ENCODE measurements at regions not wholly inside any gene's neighbourhood (a gene's known extent, or its start where the extent isn't known, plus 50 kb on each side); places are given as distances from the start of the nearest gene placed in this dataset.

DNA sequence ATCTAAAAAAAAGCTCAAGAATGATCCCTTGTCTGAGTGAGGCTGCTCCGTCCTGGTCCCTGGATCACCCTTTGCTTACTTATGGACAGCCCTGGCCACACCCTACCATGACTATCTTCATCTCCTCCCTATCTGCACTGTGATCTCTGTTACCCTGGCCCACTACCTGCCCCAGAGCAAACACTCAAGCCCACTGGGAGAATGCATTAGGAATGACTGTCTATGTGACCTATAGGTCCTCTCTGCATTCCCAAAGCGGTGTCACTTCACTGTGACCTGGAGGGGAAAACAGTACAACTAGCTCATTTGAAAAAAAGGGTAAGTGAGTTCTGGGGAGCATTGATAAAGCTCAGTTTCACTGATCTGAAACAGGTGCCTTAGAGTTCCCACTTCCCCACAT is 86.4 kb upstream of the FOXP4 start:
- peaks cover 0 to 8% of the 10 kb centered on the region in 2 donors for H3K4me1 Mint-ChIP-seq
- TF ChIP-seq, protein P1, sequence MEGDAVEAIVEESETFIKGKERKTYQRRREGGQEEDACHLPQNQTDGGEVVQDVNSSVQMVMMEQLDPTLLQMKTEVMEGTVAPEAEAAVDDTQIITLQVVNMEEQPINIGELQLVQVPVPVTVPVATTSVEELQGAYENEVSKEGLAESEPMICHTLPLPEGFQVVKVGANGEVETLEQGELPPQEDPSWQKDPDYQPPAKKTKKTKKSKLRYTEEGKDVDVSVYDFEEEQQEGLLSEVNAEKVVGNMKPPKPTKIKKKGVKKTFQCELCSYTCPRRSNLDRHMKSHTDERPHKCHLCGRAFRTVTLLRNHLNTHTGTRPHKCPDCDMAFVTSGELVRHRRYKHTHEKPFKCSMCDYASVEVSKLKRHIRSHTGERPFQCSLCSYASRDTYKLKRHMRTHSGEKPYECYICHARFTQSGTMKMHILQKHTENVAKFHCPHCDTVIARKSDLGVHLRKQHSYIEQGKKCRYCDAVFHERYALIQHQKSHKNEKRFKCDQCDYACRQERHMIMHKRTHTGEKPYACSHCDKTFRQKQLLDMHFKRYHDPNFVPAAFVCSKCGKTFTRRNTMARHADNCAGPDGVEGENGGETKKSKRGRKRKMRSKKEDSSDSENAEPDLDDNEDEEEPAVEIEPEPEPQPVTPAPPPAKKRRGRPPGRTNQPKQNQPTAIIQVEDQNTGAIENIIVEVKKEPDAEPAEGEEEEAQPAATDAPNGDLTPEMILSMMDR (IDR thresholded peaks at IDR 0.05): no peak
- H3K9me3 Mint-ChIP-seq: no peaks in the 10 kb centered on the region
- 98% methylated on average over 2 of the region's 2 CpGs for WGBS (ENCODE audit: insufficient coverage)
- no peaks in the 10 kb centered on the region for H3K4me1 ChIP-seq (ENCODE audit: control insufficient read depth, insufficient read depth, low read length)
- no peak overlapping the region for H3K27ac Mint-ChIP-seq
- H3K27ac ChIP-seq (ENCODE audit: low read length): no peak overlapping the region
- H3K9me3 ChIP-seq (ENCODE audit: control insufficient read depth, insufficient read depth, low read length): no peaks in the 10 kb centered on the region
- no peaks in the 10 kb centered on the region for H3K36me3 ChIP-seq (ENCODE audit: control insufficient read depth, insufficient read depth, low read length)
- H3K4me3 ChIP-seq (ENCODE audit: low read length): no peak overlapping the region
- ATAC-seq (no peak), DNase-seq (no peak)
- no peak overlapping the region for H3K4me3 Mint-ChIP-seq
- peaks cover 41 to 42% of the 10 kb centered on the region in 2 donors for H3K27me3 Mint-ChIP-seq (ENCODE audit: low read depth in 2 of 2)
- no peaks in the 10 kb centered on the region for H3K36me3 Mint-ChIP-seq
- H3K27me3 ChIP-seq (ENCODE audit: control insufficient read depth, insufficient read depth, low read length): no peaks in the 10 kb centered on the region
- intact Hi-C loops (cut with micrococcal nuclease): no loop called here

DNA sequence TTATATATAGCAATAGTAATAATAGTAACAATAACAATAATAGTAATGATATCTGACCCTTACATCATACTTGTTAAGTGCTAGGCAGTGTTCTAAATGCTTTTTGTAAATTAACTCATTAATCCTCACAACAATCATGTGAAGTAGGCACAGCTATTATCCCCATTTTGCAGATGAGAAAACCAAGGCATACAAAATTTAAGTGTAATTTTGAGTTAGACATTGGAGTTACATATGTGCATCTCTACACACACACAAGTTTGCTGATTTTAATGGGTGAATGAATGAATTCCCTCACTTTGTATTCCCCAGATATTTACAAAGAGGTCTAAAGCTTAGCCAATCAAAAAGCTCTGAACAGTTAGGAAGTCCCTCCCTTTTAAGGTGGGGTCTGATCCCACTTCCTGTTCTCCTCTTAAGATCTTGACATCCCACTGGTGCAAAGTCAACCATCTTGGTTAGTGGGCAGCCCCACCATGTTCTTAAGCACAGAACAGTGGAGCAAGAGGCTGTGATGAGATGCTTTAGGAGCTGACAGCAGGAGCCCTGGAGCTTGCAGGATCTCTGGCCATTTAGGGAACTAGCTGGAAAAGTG is 85.3 kb upstream of the FOXP4 start:
- H3K4me3 ChIP-seq (ENCODE audit: low read length): no peak overlapping the region
- no peaks in the 10 kb centered on the region for H3K27me3 ChIP-seq (ENCODE audit: control insufficient read depth, insufficient read depth, low read length)
- Mint-ChIP-seq H3K27me3 (ENCODE audit: low read depth in 2 of 2) (peaks cover 50 to 51% of the 10 kb centered on the region in 2 donors), H3K4me3 (no peak overlapping the region), H3K27ac (no peak overlapping the region), H3K9me3 (no peaks in the 10 kb centered on the region), H3K36me3 (no peaks in the 10 kb centered on the region), H3K4me1 (peaks cover 0 to 8% of the 10 kb centered on the region in 2 donors)
- intact Hi-C loops (cut with micrococcal nuclease): no loop called here
- no peaks in the 10 kb centered on the region for H3K9me3 ChIP-seq (ENCODE audit: control insufficient read depth, insufficient read depth, low read length)
- no peak for ATAC-seq
- TF ChIP-seq, protein P1 (IDR thresholded peaks at IDR 0.05): no peak
- H3K27ac ChIP-seq (ENCODE audit: low read length): no peak overlapping the region
- H3K36me3 ChIP-seq (ENCODE audit: control insufficient read depth, insufficient read depth, low read length): no peaks in the 10 kb centered on the region
- H3K4me1 ChIP-seq (ENCODE audit: control insufficient read depth, insufficient read depth, low read length): no peaks in the 10 kb centered on the region
- DNase-seq: no peak

DNA sequence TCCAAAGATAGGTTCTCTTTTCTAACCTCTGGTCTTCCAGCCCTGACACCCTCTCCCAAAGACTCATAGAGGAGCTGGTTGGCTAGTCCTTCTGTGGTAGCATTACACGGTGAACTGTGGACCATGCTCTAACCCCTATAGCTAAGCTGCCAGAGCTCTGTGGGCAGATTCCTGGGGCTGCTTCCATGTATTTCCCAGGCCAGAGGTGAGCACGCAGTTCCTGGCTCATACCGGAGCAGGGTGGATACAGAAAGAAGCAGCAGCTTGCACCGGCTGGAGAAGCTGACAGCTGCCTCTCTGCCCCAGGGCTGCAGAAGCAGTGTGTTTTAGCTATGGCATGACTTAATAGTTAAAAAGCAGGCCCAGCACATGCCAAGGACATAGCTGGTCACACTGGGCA is 84.1 kb upstream of the FOXP4 start:
- H3K4me1 Mint-ChIP-seq: peaks cover 0 to 8% of the 10 kb centered on the region in 2 donors
- no peaks in the 10 kb centered on the region for H3K9me3 Mint-ChIP-seq
- H3K36me3 ChIP-seq (ENCODE audit: control insufficient read depth, insufficient read depth, low read length): no peaks in the 10 kb centered on the region
- TF ChIP-seq, protein P1 (IDR thresholded peaks at IDR 0.05): no peak
- ATAC-seq (no peak), DNase-seq (no peak)
- H3K4me1 ChIP-seq (ENCODE audit: control insufficient read depth, insufficient read depth, low read length): no peaks in the 10 kb centered on the region
- no peak overlapping the region for H3K4me3 Mint-ChIP-seq
- no peak overlapping the region for H3K4me3 ChIP-seq (ENCODE audit: low read length)
- H3K9me3 ChIP-seq (ENCODE audit: control insufficient read depth, insufficient read depth, low read length): no peaks in the 10 kb centered on the region
- intact Hi-C loops (cut with micrococcal nuclease): no loop called here
- peaks cover 56 to 63% of the 10 kb centered on the region in 2 donors for H3K27me3 Mint-ChIP-seq (ENCODE audit: low read depth in 2 of 2)
- 95% methylated on average over 4 of the region's 4 CpGs for WGBS (ENCODE audit: insufficient coverage)
- H3K36me3 Mint-ChIP-seq: no peaks in the 10 kb centered on the region
- no peak overlapping the region for H3K27ac Mint-ChIP-seq
- no peak overlapping the region for H3K27ac ChIP-seq (ENCODE audit: low read length)
- no peaks in the 10 kb centered on the region for H3K27me3 ChIP-seq (ENCODE audit: control insufficient read depth, insufficient read depth, low read length)

All from natural killer cell (primary cell).